A549 (cell line): ENCODE measurements at regions not wholly inside any gene's neighbourhood (a gene's known extent, or its start where the extent isn't known, plus 50 kb on each side); places are given as distances from the start of the nearest gene placed in this dataset.

ENCODE experiments used
- ATAC-seq, 2 experiments: fragments of 200-7000 bp in 1 of 2; fragments of >200 bp in 1 of 2; cut with Nextera tagmentation in 1 of 2; cut with Tn5 transposase in 1 of 2; 3 replicates each; pipeline versions ENCODE4 v1.8.0 to v1.9.1; 2018 to 2020; ENCODE audit warnings: mild to moderate bottlenecking in 1 of 2, moderate library complexity in 1 of 2
- CTCF ChIA-PET: fragments of 300-600 bp; sonication (Branson Sonifier 250); formaldehyde crosslinking; extraction: SDS; loops from one replicate; lab custom pipeline; 2021; ENCODE audit warnings: antibody characterized with exemption, inconsistent platforms; lab: Yijun Ruan, JAX
- POLR2A ChIA-PET: fragments of 350-600 bp; formaldehyde crosslinking; extraction: SDS; loops from one replicate; lab custom pipeline; 2021; ENCODE audit warnings: antibody characterized with exemption, inconsistent platforms; lab: Yijun Ruan, JAX
- DNase-seq, 2 experiments: peaks; one replicate each; pipeline versions ENCODE4 v3.0.0 to v3.0.0-alpha.2; 2011 to 2016; ENCODE audit warnings: low read depth in 1 of 2, low spot score in 1 of 2
- FAIRE-seq: peaks from 2 replicates; lab custom pipeline; 2011; peaks lifted over from hg19 to GRCh38; lab: Jason Lieb, UNC
- H3K27ac ChIP-seq, 2 experiments: fragments of >200 bp; sonication (Bioruptor Twin); formaldehyde crosslinking; 3 replicates each; pipeline ENCODE4 v1.5.1; 2016 to 2017
- H3K4me1 ChIP-seq: fragments of >200 bp; sonication (Bioruptor Twin); formaldehyde crosslinking; 3 replicates; pipeline ENCODE4 v1.6.1; 2016
- H3K4me2 ChIP-seq: fragments of >200 bp; sonication (Bioruptor Twin); formaldehyde crosslinking; 3 replicates; pipeline ENCODE4 v1.6.1; 2016
- H3K4me3 ChIP-seq: fragments of >200 bp; sonication (Bioruptor Twin); formaldehyde crosslinking; 3 replicates; pipeline ENCODE4 v1.5.1; 2016
- H3K9me3 ChIP-seq: fragments of >200 bp; sonication (Bioruptor Twin); formaldehyde crosslinking; 3 replicates; pipeline ENCODE4 v1.6.1; 2016
- CBX2 ChIP-seq: fragments of 200-600 bp; sonication (generic); IDR thresholded peaks from 2 replicates; pipeline ENCODE4 v1.6.1; 2016; ENCODE audit warnings: low read depth, mild to moderate bottlenecking, borderline replicate concordance
- CHD2 ChIP-seq: fragments of 150-350 bp; IDR thresholded peaks from 2 replicates; pipeline ENCODE4 v1.6.1; 2014; ENCODE audit warnings: low read length; ENCODE audit not compliant: partially characterized antibody
- EHMT2 ChIP-seq: fragments of 200-600 bp; sonication (generic); IDR thresholded peaks from 2 replicates; pipeline ENCODE4 v1.6.1; 2016; ENCODE audit warnings: antibody characterized with exemption, low read depth, mild to moderate bottlenecking, moderate library complexity
- HOXA7 ChIP-seq: fragments of 250-450 bp; sonication (Bioruptor Pico); IDR thresholded peaks from 2 replicates; pipeline ENCODE4 v1.5.0; 2020; ENCODE audit warnings: mild to moderate bottlenecking, moderate library complexity
- HOXB5 ChIP-seq: fragments of 250-450 bp; sonication (Bioruptor Pico); IDR thresholded peaks from 2 replicates; pipeline ENCODE4 v1.5.0; 2020; ENCODE audit warnings: mild to moderate bottlenecking, moderate library complexity
- JUNB ChIP-seq: fragments of >200 bp; sonication (Bioruptor Twin); formaldehyde crosslinking; IDR thresholded peaks from 2 replicates; pipeline ENCODE4 v1.6.1; 2016
- NFE2L2 ChIP-seq: fragments of 150-350 bp; conservative IDR thresholded peaks from 2 replicates; pipeline ENCODE4 v1.6.1; 2014; ENCODE audit warnings: low read length
- NPAS2 ChIP-seq: fragments of 250-450 bp; sonication (Bioruptor Pico); IDR thresholded peaks from 2 replicates; pipeline ENCODE4 v1.8.0; 2022; ENCODE audit warnings: mild to moderate bottlenecking, moderate library complexity, borderline replicate concordance
- NR3C1 ChIP-seq: fragments of >200 bp; sonication (Bioruptor Twin); formaldehyde crosslinking; IDR thresholded peaks from 3 replicates; pipeline ENCODE4 v1.6.1; 2017
- PHF8 ChIP-seq: fragments of 200-600 bp; sonication (generic); IDR thresholded peaks from 2 replicates; pipeline ENCODE4 v1.6.1; 2016; ENCODE audit warnings: low read depth, mild to moderate bottlenecking, antibody characterized with exemption, moderate library complexity, borderline replicate concordance
- RARB ChIP-seq: fragments of 250-450 bp; sonication (Bioruptor Pico); IDR thresholded peaks from 2 replicates; pipeline ENCODE4 v1.8.0; 2021; ENCODE audit warnings: mild to moderate bottlenecking, moderate library complexity
- RFX5 ChIP-seq: fragments of 450-650 bp; IDR thresholded peaks from 2 replicates; pipeline ENCODE4 v1.7.1; 2014; ENCODE audit warnings: antibody characterized with exemption, mild to moderate bottlenecking, moderate library complexity
- SREBF2 ChIP-seq: fragments of 450-650 bp; IDR thresholded peaks from 2 replicates; pipeline ENCODE4 v1.6.1; 2014; ENCODE audit warnings: mild to moderate bottlenecking, moderate library complexity
- TFCP2L1 ChIP-seq: fragments of 250-450 bp; sonication (Bioruptor Pico); IDR thresholded peaks from 2 replicates; pipeline ENCODE4 v1.5.0; 2021; ENCODE audit warnings: mild to moderate bottlenecking
- ZFP36 ChIP-seq: fragments of 450-650 bp; IDR thresholded peaks from 2 replicates; pipeline ENCODE4 v1.6.1; 2014; ENCODE audit warnings: borderline replicate concordance; ENCODE audit not compliant: partially characterized antibody
- WGBS: methylation state at CpG from one replicate; pipeline ENCODE4 v1.1.6; 2017; ENCODE audit errors: missing lambda C conversion rate; 5-methylcytosine and 5-hydroxymethylcytosine counted together
- TF ChIP-seq, protein P1 (sequence below): IDR thresholded peaks from 2 replicates; pipeline ENCODE4 v1.6.1; 2012
- TF ChIP-seq, protein P2 (sequence below): fragments of >200 bp; sonication (Bioruptor Twin); formaldehyde crosslinking; IDR thresholded peaks from 3 replicates; pipeline ENCODE4 v1.5.1; 2016
- TF ChIP-seq, protein P3 (sequence below): IDR thresholded peaks from 2 replicates; pipeline ENCODE4 v1.6.1; 2012
- TF ChIP-seq, protein P4 (sequence below): fragments of 250-450 bp; sonication (Bioruptor Pico); IDR thresholded peaks from 2 replicates; pipeline ENCODE4 v1.5.0; 2021; ENCODE audit warnings: mild to moderate bottlenecking, moderate library complexity, borderline replicate concordance
- TF ChIP-seq, protein P5 (sequence below): IDR thresholded peaks from 2 replicates; pipeline ENCODE4 v1.6.1; 2012; ENCODE audit warnings: low read depth, borderline replicate concordance

DNA sequence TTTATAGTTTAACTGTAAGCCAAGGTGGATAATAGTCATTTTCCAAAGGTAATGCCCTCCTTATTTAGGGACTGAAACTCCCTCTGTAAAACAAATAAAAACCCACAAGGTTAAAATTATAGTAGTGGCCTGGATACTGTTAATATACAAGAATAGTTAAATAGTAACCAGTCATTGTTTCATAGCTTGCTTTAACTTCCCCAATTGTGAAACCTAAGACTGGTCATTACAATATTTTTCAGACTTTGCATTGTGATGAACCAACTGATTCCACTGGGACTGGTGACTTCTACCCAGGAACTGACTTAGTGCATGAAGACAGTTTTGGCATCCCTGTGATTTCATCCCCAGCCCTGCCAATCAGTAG is 162.6 kb downstream of the SMC2 start:
- DNase-seq: no peak
- ChIA-PET CTCF (no interaction called here), POLR2A (no interaction called here)
- Histone ChIP-seq H3K4me1 (no peaks in the 10 kb centered on the region), H3K27ac (no peak overlapping the region), H3K9me3 (peaks cover 5% of the 10 kb centered on the region; the same call in 1 of the 3 replicates), H3K4me2 (no peak overlapping the region), H3K4me3 (no peak overlapping the region)
- FAIRE-seq: no peak
- no peak for ATAC-seq
- TF ChIP-seq ZFP36 (no peak), SREBF2 (no peak), CHD2 (no peak), RARB (CRISPR knock-in tag) (no peak), JUNB (no peak), EHMT2 (no peak), CBX2 (no peak), NPAS2 (CRISPR knock-in tag) (no peak), NR3C1 (no peak), RFX5 (no peak), PHF8 (no peak), HOXB5 (CRISPR knock-in tag) (no peak)
- TF ChIP-seq, protein P1, sequence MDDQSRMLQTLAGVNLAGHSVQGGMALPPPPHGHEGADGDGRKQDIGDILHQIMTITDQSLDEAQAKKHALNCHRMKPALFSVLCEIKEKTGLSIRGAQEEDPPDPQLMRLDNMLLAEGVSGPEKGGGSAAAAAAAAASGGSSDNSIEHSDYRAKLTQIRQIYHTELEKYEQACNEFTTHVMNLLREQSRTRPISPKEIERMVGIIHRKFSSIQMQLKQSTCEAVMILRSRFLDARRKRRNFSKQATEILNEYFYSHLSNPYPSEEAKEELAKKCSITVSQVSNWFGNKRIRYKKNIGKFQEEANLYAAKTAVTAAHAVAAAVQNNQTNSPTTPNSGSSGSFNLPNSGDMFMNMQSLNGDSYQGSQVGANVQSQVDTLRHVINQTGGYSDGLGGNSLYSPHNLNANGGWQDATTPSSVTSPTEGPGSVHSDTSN: no peak
- TF ChIP-seq, protein P2, sequence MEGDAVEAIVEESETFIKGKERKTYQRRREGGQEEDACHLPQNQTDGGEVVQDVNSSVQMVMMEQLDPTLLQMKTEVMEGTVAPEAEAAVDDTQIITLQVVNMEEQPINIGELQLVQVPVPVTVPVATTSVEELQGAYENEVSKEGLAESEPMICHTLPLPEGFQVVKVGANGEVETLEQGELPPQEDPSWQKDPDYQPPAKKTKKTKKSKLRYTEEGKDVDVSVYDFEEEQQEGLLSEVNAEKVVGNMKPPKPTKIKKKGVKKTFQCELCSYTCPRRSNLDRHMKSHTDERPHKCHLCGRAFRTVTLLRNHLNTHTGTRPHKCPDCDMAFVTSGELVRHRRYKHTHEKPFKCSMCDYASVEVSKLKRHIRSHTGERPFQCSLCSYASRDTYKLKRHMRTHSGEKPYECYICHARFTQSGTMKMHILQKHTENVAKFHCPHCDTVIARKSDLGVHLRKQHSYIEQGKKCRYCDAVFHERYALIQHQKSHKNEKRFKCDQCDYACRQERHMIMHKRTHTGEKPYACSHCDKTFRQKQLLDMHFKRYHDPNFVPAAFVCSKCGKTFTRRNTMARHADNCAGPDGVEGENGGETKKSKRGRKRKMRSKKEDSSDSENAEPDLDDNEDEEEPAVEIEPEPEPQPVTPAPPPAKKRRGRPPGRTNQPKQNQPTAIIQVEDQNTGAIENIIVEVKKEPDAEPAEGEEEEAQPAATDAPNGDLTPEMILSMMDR: no peak
- TF ChIP-seq, protein P3, sequence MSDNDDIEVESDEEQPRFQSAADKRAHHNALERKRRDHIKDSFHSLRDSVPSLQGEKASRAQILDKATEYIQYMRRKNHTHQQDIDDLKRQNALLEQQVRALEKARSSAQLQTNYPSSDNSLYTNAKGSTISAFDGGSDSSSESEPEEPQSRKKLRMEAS: no peak
- TF ChIP-seq, protein P4, sequence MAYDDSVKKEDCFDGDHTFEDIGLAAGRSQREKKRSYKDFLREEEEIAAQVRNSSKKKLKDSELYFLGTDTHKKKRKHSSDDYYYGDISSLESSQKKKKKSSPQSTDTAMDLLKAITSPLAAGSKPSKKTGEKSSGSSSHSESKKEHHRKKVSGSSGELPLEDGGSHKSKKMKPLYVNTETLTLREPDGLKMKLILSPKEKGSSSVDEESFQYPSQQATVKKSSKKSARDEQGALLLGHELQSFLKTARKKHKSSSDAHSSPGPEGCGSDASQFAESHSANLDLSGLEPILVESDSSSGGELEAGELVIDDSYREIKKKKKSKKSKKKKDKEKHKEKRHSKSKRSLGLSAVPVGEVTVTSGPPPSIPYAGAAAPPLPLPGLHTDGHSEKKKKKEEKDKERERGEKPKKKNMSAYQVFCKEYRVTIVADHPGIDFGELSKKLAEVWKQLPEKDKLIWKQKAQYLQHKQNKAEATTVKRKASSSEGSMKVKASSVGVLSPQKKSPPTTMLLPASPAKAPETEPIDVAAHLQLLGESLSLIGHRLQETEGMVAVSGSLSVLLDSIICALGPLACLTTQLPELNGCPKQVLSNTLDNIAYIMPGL (CRISPR knock-in tag): no peak
- TF ChIP-seq, protein P5, sequence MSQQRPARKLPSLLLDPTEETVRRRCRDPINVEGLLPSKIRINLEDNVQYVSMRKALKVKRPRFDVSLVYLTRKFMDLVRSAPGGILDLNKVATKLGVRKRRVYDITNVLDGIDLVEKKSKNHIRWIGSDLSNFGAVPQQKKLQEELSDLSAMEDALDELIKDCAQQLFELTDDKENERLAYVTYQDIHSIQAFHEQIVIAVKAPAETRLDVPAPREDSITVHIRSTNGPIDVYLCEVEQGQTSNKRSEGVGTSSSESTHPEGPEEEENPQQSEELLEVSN: no peak

DNA sequence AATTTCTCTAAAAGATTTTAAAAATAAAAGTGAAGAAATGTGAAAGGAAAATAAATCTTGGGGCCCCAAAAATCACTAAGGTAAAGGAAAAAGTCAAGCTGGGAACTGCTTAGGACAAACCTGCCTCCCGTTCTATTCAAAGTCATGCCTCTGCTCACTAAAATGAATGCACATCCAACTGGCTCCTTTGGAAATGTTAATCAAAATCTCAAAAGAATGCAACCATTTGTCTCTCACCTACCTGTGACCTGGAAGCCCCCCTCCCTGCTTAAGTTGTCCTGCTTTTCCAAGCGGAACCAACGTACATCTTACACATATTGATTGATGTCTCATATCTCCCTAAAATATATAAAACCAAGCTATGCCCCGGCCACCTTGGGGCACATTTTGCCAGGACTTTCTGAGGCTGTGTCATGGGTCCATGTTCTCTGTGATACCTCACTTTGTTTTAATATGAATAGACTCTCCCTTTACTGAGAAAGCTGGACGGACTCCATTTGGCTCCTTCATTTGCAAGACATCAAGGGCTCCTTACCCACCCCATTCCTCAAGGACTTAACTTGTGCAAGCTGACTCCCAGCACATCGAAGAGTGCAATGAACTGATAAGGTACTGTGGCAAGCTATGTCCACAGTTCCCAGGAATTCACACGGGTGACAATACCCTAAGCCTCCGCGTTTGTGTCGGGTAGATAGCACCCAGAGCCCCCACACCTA is 164.3 kb downstream of the SMC2 start:
- WGBS: 55% methylated on average over 10 of the region's 10 CpGs
- ChIA-PET POLR2A (no interaction called here), CTCF (no interaction called here)

More for the DNA sequence above, 164.3 kb downstream of the SMC2 start:
- FAIRE-seq (no peak), ATAC-seq (no peak), DNase-seq (no peak)
- Histone ChIP-seq H3K4me2 (no peak overlapping the region), H3K9me3 (no peaks in the 10 kb centered on the region), H3K4me1 (no peaks in the 10 kb centered on the region), H3K4me3 (no peak overlapping the region), H3K27ac (no peak overlapping the region)
- TF ChIP-seq TFCP2L1 (CRISPR knock-in tag): no peak
- no peak for TF ChIP-seq HOXA7 (CRISPR knock-in tag)
- TF ChIP-seq NFE2L2: no peak
- TF ChIP-seq NR3C1: no peak
- TF ChIP-seq EHMT2: no peak
